HL-60 (cell line): ENCODE measurements at regions not wholly inside any gene's neighbourhood (a gene's known extent, or its start where the extent isn't known, plus 50 kb on each side); places are given as distances from the start of the nearest gene placed in this dataset.

Source experiments
- DNase-seq, 2 experiments: peaks; one replicate each; pipeline ENCODE4 v3.0.0-alpha.2; 2010 to 2020; ENCODE audit warnings: low read depth in 1 of 2, low spot score in 1 of 2
- H3K27ac ChIP-seq: fragments of 250-450 bp; sonication (Bioruptor Pico); replicated peaks from 2 replicates; pipeline ENCODE4 v1.5.1; 2020; ENCODE audit warnings: mild to moderate bottlenecking, moderate library complexity
- H3K27me3 ChIP-seq: fragments of 250-450 bp; sonication (Bioruptor Pico); 2 replicates; pipeline ENCODE4 v1.5.1; 2021; ENCODE audit warnings: mild to moderate bottlenecking, moderate library complexity; ENCODE audit not compliant: insufficient read depth, poor library complexity, severe bottlenecking
- H3K4me3 ChIP-seq: replicated peaks from 2 replicates; pipeline ENCODE4 v1.5.1; 2011; ENCODE audit warnings: mild to moderate bottlenecking, control low read depth, low read length; ENCODE audit not compliant: insufficient read depth
- GABPA ChIP-seq: IDR thresholded peaks from 2 replicates; pipeline ENCODE4 v1.6.1; 2012; ENCODE audit warnings: low read depth
- POLR2AphosphoS5 ChIP-seq: IDR thresholded peaks from 2 replicates; pipeline ENCODE4 v1.6.1; 2012; ENCODE audit warnings: low read depth
- SPI1 ChIP-seq: IDR thresholded peaks from 2 replicates; pipeline ENCODE4 v1.6.1; 2012; ENCODE audit warnings: low read depth, mild to moderate bottlenecking, borderline replicate concordance
- TF ChIP-seq, protein P1 (sequence below): IDR thresholded peaks from one replicate; pipeline ENCODE4 v1.5.1; 2011; ENCODE audit warnings: low read length, control low read depth, inconsistent platforms; ENCODE audit not compliant: insufficient read depth
- TF ChIP-seq, protein P2 (sequence below): IDR thresholded peaks from 2 replicates; pipeline ENCODE4 v1.6.1; 2012; ENCODE audit warnings: low read depth; ENCODE audit not compliant: insufficient replicate concordance

DNA sequence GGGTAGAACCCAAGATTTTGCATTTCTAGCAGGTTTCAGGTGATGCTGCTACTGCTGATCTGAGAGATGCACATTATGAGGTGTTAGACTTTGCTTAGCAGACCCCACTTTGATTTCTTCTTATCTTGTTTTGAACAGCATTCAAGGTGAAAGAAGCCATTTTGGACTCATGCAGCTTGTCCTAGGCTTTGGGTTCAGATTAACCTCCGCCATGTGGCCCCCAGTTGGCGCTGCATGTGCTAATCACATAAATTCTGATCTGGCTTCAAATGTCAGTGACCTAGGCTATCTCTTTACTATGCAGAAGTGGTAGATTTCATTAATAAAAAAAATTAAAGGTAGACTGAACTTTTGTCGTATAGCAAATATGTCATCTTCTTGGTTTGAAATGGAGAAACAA, 89.8 kb upstream of the DYRK2 start:
- TF ChIP-seq SPI1 (no peak), GABPA (no peak), POLR2AphosphoS5 (no peak)
- TF ChIP-seq, protein P1, sequence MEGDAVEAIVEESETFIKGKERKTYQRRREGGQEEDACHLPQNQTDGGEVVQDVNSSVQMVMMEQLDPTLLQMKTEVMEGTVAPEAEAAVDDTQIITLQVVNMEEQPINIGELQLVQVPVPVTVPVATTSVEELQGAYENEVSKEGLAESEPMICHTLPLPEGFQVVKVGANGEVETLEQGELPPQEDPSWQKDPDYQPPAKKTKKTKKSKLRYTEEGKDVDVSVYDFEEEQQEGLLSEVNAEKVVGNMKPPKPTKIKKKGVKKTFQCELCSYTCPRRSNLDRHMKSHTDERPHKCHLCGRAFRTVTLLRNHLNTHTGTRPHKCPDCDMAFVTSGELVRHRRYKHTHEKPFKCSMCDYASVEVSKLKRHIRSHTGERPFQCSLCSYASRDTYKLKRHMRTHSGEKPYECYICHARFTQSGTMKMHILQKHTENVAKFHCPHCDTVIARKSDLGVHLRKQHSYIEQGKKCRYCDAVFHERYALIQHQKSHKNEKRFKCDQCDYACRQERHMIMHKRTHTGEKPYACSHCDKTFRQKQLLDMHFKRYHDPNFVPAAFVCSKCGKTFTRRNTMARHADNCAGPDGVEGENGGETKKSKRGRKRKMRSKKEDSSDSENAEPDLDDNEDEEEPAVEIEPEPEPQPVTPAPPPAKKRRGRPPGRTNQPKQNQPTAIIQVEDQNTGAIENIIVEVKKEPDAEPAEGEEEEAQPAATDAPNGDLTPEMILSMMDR = no peak
- TF ChIP-seq, protein P2, sequence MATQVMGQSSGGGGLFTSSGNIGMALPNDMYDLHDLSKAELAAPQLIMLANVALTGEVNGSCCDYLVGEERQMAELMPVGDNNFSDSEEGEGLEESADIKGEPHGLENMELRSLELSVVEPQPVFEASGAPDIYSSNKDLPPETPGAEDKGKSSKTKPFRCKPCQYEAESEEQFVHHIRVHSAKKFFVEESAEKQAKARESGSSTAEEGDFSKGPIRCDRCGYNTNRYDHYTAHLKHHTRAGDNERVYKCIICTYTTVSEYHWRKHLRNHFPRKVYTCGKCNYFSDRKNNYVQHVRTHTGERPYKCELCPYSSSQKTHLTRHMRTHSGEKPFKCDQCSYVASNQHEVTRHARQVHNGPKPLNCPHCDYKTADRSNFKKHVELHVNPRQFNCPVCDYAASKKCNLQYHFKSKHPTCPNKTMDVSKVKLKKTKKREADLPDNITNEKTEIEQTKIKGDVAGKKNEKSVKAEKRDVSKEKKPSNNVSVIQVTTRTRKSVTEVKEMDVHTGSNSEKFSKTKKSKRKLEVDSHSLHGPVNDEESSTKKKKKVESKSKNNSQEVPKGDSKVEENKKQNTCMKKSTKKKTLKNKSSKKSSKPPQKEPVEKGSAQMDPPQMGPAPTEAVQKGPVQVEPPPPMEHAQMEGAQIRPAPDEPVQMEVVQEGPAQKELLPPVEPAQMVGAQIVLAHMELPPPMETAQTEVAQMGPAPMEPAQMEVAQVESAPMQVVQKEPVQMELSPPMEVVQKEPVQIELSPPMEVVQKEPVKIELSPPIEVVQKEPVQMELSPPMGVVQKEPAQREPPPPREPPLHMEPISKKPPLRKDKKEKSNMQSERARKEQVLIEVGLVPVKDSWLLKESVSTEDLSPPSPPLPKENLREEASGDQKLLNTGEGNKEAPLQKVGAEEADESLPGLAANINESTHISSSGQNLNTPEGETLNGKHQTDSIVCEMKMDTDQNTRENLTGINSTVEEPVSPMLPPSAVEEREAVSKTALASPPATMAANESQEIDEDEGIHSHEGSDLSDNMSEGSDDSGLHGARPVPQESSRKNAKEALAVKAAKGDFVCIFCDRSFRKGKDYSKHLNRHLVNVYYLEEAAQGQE = no peak
- no peak for DNase-seq
- Histone ChIP-seq H3K27ac (no peak overlapping the region), H3K4me3 (no peak overlapping the region), H3K27me3 (no peaks in the 10 kb centered on the region)

DNA sequence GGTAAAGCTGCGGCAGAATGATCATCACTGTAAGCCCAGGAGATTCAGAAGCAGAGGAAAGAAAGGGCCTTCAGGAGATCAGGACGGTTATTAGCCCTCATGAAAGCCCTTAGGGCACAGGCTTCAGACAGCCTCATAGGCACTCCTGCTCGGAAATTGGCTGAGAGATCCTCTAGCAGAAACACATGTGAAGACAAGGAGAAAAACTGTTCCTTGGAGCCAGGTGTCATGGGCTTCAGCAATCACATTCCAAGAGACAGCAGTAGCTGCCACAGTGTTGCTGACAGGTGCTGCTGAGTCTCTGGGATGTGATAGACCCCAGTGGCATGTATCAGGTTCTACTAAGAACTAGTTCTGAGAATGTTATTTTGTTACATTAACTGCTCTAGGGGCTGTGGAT, 88.8 kb upstream of the DYRK2 start:
- no peaks in the 10 kb centered on the region for H3K27me3 ChIP-seq
- H3K27ac ChIP-seq = no peak overlapping the region
- no peak for TF ChIP-seq GABPA
- TF ChIP-seq, protein P2 = no peak
- no peak for TF ChIP-seq POLR2AphosphoS5
- TF ChIP-seq, protein P1 = no peak
- no peak for TF ChIP-seq SPI1
- H3K4me3 ChIP-seq = no peak overlapping the region
- DNase-seq = no peak

DNA sequence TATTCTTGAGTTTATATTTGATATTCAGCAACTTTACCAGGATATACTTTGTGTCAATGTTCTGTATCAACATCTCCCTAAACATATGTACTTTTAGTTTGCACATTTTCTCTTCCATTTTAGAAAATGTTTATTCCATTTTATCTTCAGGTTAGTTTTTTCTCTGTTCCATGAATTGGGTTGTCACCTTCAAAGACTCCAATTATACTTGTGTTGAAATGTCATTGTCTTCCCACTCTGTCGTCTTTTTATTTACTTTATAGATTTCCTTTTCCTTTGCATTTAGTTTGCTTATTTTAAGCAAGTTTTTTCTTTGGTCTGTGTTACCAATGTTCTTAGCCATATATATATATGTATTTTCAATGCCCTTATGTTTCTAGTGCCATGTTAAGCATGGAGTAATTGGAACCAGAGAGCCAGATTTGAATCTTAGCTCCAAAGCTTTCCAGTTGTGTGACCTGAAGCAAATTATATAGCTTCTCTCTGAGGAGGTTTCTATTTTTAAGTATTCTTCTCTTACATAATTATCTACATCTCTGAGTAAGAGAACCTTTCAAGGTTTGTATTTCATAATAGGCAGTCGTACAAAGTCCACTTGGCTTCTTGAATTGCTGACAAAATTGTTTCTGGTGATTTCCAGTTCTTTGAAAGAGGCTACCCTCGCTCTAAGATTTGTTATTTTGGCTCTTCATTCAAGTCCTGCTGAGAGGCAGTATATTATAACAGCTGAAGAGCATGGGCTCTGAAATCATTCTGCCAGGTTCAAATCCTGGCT, 85.8 kb upstream of the DYRK2 start:
- no peak for DNase-seq
- TF ChIP-seq, protein P2 = no peak
- TF ChIP-seq, protein P1 = no peak
- no peak for TF ChIP-seq GABPA
- no peak overlapping the region for H3K4me3 ChIP-seq
- no peaks in the 10 kb centered on the region for H3K27me3 ChIP-seq
- no peak overlapping the region for H3K27ac ChIP-seq
